ENCODE measurements at regions not wholly inside any gene's neighbourhood (a gene's known extent, or its start where the extent isn't known, plus 50 kb on each side); places are given as distances from the start of the nearest gene placed in this dataset.

DNA sequence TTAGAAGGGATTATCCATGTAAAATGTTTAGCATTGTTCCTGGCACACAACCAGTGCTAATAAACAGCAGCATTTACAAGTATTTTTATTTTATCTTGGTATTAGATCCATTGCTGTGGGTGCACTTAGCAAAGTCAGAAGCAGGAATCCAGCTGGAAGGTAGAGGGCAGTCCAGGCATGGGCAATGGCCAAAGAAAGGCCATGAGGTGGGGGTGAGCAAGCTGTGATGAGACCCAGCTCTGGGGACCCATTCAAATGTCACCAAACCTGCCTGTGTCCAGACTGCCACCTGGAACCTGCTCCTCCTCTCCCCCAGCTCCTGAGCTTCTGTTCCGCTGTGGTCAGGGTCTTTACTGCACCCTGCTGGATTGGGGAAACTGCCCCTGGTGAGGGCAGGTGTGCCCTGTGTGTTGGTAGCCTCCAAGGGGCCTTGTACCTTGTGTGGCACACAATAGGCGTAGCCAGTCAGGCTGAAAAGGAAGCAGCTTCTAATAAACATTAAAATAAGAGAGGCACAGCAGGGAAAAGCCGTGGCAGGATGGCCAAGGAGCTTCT is 118.0 kb upstream of the CRHR1 start:
- H3K27me3 ChIP-seq (replicated peaks; ENCODE audit: control insufficient read depth, insufficient read depth, low read length) = no peaks in the 10 kb centered on the region; the same call in none of the 2 replicates

GRCh38 chr17:45666641-45667040 is 117.5 kb upstream of the CRHR1 start:
- Histone ChIP-seq H3K27me3 (replicated peaks; ENCODE audit: control insufficient read depth, insufficient read depth, low read length) (no peaks in the 10 kb centered on the region; the same call in 1 of the 2 replicates), H3K36me3 (ENCODE audit: control insufficient read depth, insufficient read depth, low read length) (no peaks in the 10 kb centered on the region), H3K4me3 (replicated peaks; ENCODE audit: low read depth, low read length) (no peak overlapping the region)
- TF ChIP-seq CTCF (IDR thresholded peaks at IDR 0.05; ENCODE audit: insufficient read depth, low read length, poor library complexity, severe bottlenecking) = no peak
- no peak for DNase-seq (ENCODE audit: extremely low read depth, insufficient read length)

More for the DNA sequence above, 118.0 kb upstream of the CRHR1 start:
- TF ChIP-seq CTCF (IDR thresholded peaks at IDR 0.05; ENCODE audit: insufficient read depth, low read length, poor library complexity, severe bottlenecking) = no peak
- Histone ChIP-seq H3K4me3 (replicated peaks; ENCODE audit: low read depth, low read length) (no peak overlapping the region), H3K36me3 (ENCODE audit: control insufficient read depth, insufficient read depth, low read length) (no peaks in the 10 kb centered on the region)
- no peak for DNase-seq (ENCODE audit: extremely low read depth, insufficient read length)

GRCh38 chr17:45667591-45668171 is 116.4 kb upstream of the CRHR1 start:
- no peak for TF ChIP-seq CTCF (IDR thresholded peaks at IDR 0.05; ENCODE audit: insufficient read depth, low read length, poor library complexity, severe bottlenecking)
- H3K4me3 ChIP-seq (replicated peaks; ENCODE audit: low read depth, low read length) = no peak overlapping the region
- no peaks in the 10 kb centered on the region for H3K36me3 ChIP-seq (ENCODE audit: control insufficient read depth, insufficient read depth, low read length)
- no peaks in the 10 kb centered on the region for H3K27me3 ChIP-seq (replicated peaks; ENCODE audit: control insufficient read depth, insufficient read depth, low read length)
- no peak for DNase-seq (ENCODE audit: extremely low read depth, insufficient read length)

DNA sequence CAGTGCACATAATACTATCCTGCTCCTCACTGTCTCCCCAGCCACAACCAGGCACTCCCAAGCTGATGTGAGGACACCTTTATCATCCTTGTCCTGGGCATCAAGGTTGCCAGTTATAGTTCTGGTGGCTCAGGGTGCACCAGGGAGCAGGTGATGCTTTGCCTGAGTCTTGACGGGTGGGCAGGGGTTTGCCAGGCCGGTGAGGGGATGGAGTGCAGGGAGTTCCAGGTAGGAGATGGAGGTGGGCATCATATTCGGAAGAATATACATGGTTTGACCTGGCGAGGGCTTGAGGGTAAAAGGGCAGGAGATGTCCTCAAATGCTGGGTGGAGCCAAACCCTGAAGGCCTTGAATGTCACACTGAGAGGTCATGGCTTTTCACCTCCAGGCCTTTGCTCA is 115.8 kb upstream of the CRHR1 start:
- Histone ChIP-seq H3K36me3 (ENCODE audit: control insufficient read depth, insufficient read depth, low read length) (no peaks in the 10 kb centered on the region), H3K27me3 (replicated peaks; ENCODE audit: control insufficient read depth, insufficient read depth, low read length) (no peaks in the 10 kb centered on the region), H3K4me3 (replicated peaks; ENCODE audit: low read depth, low read length) (no peak overlapping the region)
- DNase-seq (ENCODE audit: extremely low read depth, insufficient read length) = no peak
- no peak for TF ChIP-seq CTCF (IDR thresholded peaks at IDR 0.05; ENCODE audit: insufficient read depth, low read length, poor library complexity, severe bottlenecking)

- no peak for DNase-seq (ENCODE audit: extremely low read depth, insufficient read length)
- H3K27me3 ChIP-seq (replicated peaks; ENCODE audit: control insufficient read depth, insufficient read depth, low read length) = no peaks in the 10 kb centered on the region
These were observed 111.8 kb upstream of the CRHR1 start for GRCh38 chr17:45672301-45672700.

More at GRCh38 chr17:45672301-45672700, 111.8 kb upstream of the CRHR1 start:
- Histone ChIP-seq H3K4me3 (replicated peaks; ENCODE audit: low read depth, low read length) (no peak overlapping the region), H3K36me3 (ENCODE audit: control insufficient read depth, insufficient read depth, low read length) (no peaks in the 10 kb centered on the region)
- no peak for TF ChIP-seq CTCF (IDR thresholded peaks at IDR 0.05; ENCODE audit: insufficient read depth, low read length, poor library complexity, severe bottlenecking)

All from GM06990 (cell line).